GM12873 (cell line): ENCODE measurements at regions not wholly inside any gene's neighbourhood (a gene's known extent, or its start where the extent isn't known, plus 50 kb on each side); places are given as distances from the start of the nearest gene placed in this dataset.

Experiments
- CTCF ChIP-seq: IDR thresholded peaks from 2 replicates; pipeline ENCODE4 v1.5.1; 2012; ENCODE audit warnings: low read depth, mild to moderate bottlenecking, moderate library complexity, low read length, control low read depth; ENCODE audit not compliant: insufficient read depth; ENCODE audit errors: missing control alignments

GRCh38 chr2:105177008-105177407 lies 64.5 kb upstream of the GPR45 start:
- TF ChIP-seq CTCF: no peak

- TF ChIP-seq CTCF: no peak
These were observed 63.8 kb upstream of the GPR45 start for GRCh38 chr2:105177536-105178254.

GRCh38 chr2:105179469-105180372 lies 61.8 kb upstream of the GPR45 start:
- TF ChIP-seq CTCF: peak; percentile 57

GRCh38 chr2:105180491-105180972 lies 61.0 kb upstream of the GPR45 start:
- TF ChIP-seq CTCF: no peak

GRCh38 chr2:105181282-105181681 lies 60.3 kb upstream of the GPR45 start:
- TF ChIP-seq CTCF: no peak

- TF ChIP-seq CTCF: no peak
These were observed 57.8 kb upstream of the GPR45 start for GRCh38 chr2:105183555-105184323.
